CD14-positive monocyte (primary cell): ENCODE measurements at regions not wholly inside any gene's neighbourhood (a gene's known extent, or its start where the extent isn't known, plus 50 kb on each side); places are given as distances from the start of the nearest gene placed in this dataset.

Source experiments
- DNase-seq, 3 donors: peaks; one replicate each; pipeline ENCODE4 v3.0.0-alpha.2; 2011 to 2022
- H2AFZ ChIP-seq: 2 replicates; pipeline ENCODE4 v1.6.0; 2012; ENCODE audit warnings: mild to moderate bottlenecking, low read depth, low read length, inconsistent platforms; ENCODE audit not compliant: insufficient read depth, poor library complexity, severe bottlenecking
- H3K27ac ChIP-seq, 2 donors: 1 replicate in 1 of 2; 2 replicates in 1 of 2; pipeline ENCODE4 v1.5.1; 2012 to 2013; ENCODE audit warnings: low read length in 2 of 2, control low read depth in 1 of 2, inconsistent platforms in 1 of 2, low read depth in 1 of 2, mild to moderate bottlenecking in 1 of 2
- H3K27me3 ChIP-seq, 2 donors: one replicate each; pipeline versions ENCODE4 v1.6.0 to v1.6.1; 2011 to 2013; ENCODE audit warnings: low read length in 2 of 2; ENCODE audit not compliant: control insufficient read depth in 2 of 2, insufficient read depth in 2 of 2
- H3K36me3 ChIP-seq, 2 donors: replicated peaks in 1 of 2; 1 replicate in 1 of 2; 2 replicates in 1 of 2; pipeline versions ENCODE4 v1.5.1 to v1.6.1; 2012 to 2013; ENCODE audit warnings: low read length in 2 of 2, control low read depth in 1 of 2, inconsistent platforms in 1 of 2, mild to moderate bottlenecking in 1 of 2; ENCODE audit not compliant: insufficient read depth in 2 of 2, control insufficient read depth in 1 of 2
- H3K4me1 ChIP-seq, 2 donors: 1 replicate in 1 of 2; 2 replicates in 1 of 2; pipeline versions ENCODE4 v1.5.1 to v1.6.1; 2012 to 2013; ENCODE audit warnings: low read length in 2 of 2, control low read depth in 1 of 2, inconsistent platforms in 1 of 2, mild to moderate bottlenecking in 1 of 2, moderate library complexity in 1 of 2; ENCODE audit not compliant: insufficient read depth in 2 of 2, control insufficient read depth in 1 of 2
- H3K4me2 ChIP-seq: replicated peaks from 2 replicates; pipeline ENCODE3; 2012; ENCODE audit warnings: low read length, moderate library complexity, mild to moderate bottlenecking; ENCODE audit not compliant: poor library complexity, severe bottlenecking; ENCODE audit errors: extremely low read depth
- H3K4me3 ChIP-seq, 3 experiments: fragments of 200-600 bp in 1 of 3; sonication (generic) in 1 of 3; replicated peaks in 1 of 3; 1 replicate in 2 of 3; 2 replicates in 1 of 3; pipeline ENCODE4 v1.5.1; 2011 to 2013; ENCODE audit warnings: low read length in 3 of 3, mild to moderate bottlenecking in 3 of 3, control low read depth in 2 of 3, low read depth in 2 of 3, inconsistent platforms in 1 of 3, moderate library complexity in 1 of 3
- H3K79me2 ChIP-seq: 2 replicates; pipeline ENCODE4 v1.6.0; 2012; ENCODE audit warnings: mild to moderate bottlenecking, control low read depth, inconsistent platforms, low read length, moderate library complexity; ENCODE audit not compliant: insufficient read depth
- H3K9ac ChIP-seq: 2 replicates; pipeline ENCODE4 v1.6.0; 2017; ENCODE audit warnings: low read length, mild to moderate bottlenecking; ENCODE audit not compliant: insufficient read depth, poor library complexity, severe bottlenecking
- H3K9me3 ChIP-seq, 2 donors: replicated peaks in 1 of 2; 1 replicate in 1 of 2; 2 replicates in 1 of 2; pipeline versions ENCODE4 v1.5.1 to v1.6.1; 2012 to 2013; ENCODE audit warnings: low read length in 2 of 2, control low read depth in 1 of 2; ENCODE audit not compliant: control insufficient read depth in 1 of 2, insufficient read depth in 1 of 2
- H4K20me1 ChIP-seq: 2 replicates; pipeline ENCODE4 v1.6.0; 2012; ENCODE audit warnings: mild to moderate bottlenecking, low read length, control low read depth, moderate library complexity; ENCODE audit not compliant: insufficient read depth
- H3K27ac Mint-ChIP-seq, 7 donors: one replicate each; pipeline ENCODE4 v1.8.0; 2020; ENCODE audit warnings: mild to moderate bottlenecking in 7 of 7, mixed read lengths in 7 of 7, moderate library complexity in 6 of 7, inconsistent platforms in 2 of 7
- H3K27me3 Mint-ChIP-seq, 3 donors: one replicate each; pipeline ENCODE4 v1.8.0; 2021 to 2022; ENCODE audit warnings: low read depth in 3 of 3, mild to moderate bottlenecking in 3 of 3, mixed read lengths in 3 of 3, moderate library complexity in 3 of 3, inconsistent platforms in 1 of 3
- H3K36me3 Mint-ChIP-seq, 2 donors: one replicate each; pipeline ENCODE4 v1.8.0; 2020; ENCODE audit warnings: mixed read lengths in 2 of 2, inconsistent platforms in 1 of 2, mild to moderate bottlenecking in 1 of 2
- H3K4me1 Mint-ChIP-seq: one replicate; pipeline ENCODE4 v1.8.0; 2020; ENCODE audit warnings: mild to moderate bottlenecking, mixed read lengths
- H3K4me3 Mint-ChIP-seq, 2 donors: one replicate each; pipeline ENCODE4 v1.8.0; 2020; ENCODE audit warnings: mild to moderate bottlenecking in 2 of 2, mixed read lengths in 2 of 2, moderate library complexity in 1 of 2
- H3K9me3 Mint-ChIP-seq, 7 donors: one replicate each; pipeline ENCODE4 v1.8.0; 2020 to 2022; ENCODE audit warnings: mixed read lengths in 7 of 7, mild to moderate bottlenecking in 6 of 7, moderate library complexity in 6 of 7, inconsistent platforms in 2 of 7
- WGBS: methylation state at CpG from one replicate; pipeline ENCODE4 v1.1.5; 2013; ENCODE audit warnings: missing lambda C conversion rate; ENCODE audit not compliant: insufficient coverage; 5-methylcytosine and 5-hydroxymethylcytosine counted together
- intact Hi-C, 2 donors: fragments of 100-400 bp; cut with micrococcal nuclease; formaldehyde crosslinking; loops; one replicate each; pipeline versions ENCODE4 v1.15.0 to v1.15.1; 2023
- TF ChIP-seq, protein P1 (sequence below): fragments of 200-600 bp; IDR thresholded peaks from one replicate; pipeline ENCODE4 v1.8.0; 2022; ENCODE audit warnings: antibody characterized with exemption, mild to moderate bottlenecking

GRCh38 chr5:74056789-74057164, 430.8 kb downstream of the ARHGEF28 start:
- TF ChIP-seq, protein P1, sequence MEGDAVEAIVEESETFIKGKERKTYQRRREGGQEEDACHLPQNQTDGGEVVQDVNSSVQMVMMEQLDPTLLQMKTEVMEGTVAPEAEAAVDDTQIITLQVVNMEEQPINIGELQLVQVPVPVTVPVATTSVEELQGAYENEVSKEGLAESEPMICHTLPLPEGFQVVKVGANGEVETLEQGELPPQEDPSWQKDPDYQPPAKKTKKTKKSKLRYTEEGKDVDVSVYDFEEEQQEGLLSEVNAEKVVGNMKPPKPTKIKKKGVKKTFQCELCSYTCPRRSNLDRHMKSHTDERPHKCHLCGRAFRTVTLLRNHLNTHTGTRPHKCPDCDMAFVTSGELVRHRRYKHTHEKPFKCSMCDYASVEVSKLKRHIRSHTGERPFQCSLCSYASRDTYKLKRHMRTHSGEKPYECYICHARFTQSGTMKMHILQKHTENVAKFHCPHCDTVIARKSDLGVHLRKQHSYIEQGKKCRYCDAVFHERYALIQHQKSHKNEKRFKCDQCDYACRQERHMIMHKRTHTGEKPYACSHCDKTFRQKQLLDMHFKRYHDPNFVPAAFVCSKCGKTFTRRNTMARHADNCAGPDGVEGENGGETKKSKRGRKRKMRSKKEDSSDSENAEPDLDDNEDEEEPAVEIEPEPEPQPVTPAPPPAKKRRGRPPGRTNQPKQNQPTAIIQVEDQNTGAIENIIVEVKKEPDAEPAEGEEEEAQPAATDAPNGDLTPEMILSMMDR, result no peak
- Histone ChIP-seq H3K27ac (no peak overlapping the region), H3K9ac (no peak overlapping the region), H3K9me3 (no peaks in the 10 kb centered on the region), H3K4me2 (no peak overlapping the region), H3K4me3 (no peak overlapping the region), H3K4me1 (no peaks in the 10 kb centered on the region), H3K27me3 (peaks cover 0 to 2% of the 10 kb centered on the region in 2 donors), H2AFZ (no peak overlapping the region), H3K79me2 (no peaks in the 10 kb centered on the region), H4K20me1 (no peaks in the 10 kb centered on the region), H3K36me3 (no peaks in the 10 kb centered on the region)
- Mint-ChIP-seq H3K36me3 (no peaks in the 10 kb centered on the region), H3K27me3 (peaks cover 0 to 8% (median 3%) of the 10 kb centered on the region in 3 donors), H3K4me3 (no peak overlapping the region), H3K27ac (no peak overlapping the region), H3K9me3 (no peaks in the 10 kb centered on the region), H3K4me1 (no peaks in the 10 kb centered on the region)
- DNase-seq, result no peak
- intact Hi-C loops, result no loop called here

DNA sequence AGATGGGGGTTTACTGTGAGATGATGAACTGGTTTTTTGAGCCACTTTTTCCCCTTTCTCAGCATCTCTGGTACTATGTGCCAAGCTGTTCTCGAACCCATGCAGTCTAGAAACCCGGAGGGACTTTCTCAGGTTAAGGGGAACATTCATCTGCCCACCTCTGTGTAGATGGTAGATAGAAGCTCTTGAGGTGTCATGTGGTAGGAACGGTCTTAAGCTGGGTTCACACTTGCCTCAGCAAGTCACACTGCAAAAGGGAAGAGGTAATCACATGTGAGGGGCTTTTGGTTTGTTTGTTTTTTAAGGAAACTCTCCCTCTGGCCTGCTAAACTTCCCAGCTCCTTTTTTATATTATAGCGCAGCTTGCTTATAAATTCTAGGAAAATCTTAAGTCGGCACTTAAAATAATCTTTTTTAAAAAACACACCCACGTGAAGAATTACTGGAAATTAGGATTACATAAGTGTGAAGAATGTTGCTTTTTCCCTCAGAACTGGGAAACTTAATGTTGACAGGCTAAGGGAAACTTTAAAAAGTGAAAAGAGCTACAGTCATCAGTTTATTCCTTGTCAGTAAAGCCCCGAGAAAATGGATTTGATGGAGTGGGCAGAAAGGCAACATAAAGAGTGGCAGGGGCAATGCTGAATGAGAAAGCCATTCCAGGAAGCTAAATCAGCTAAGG, 430.3 kb downstream of the ARHGEF28 start:
- Mint-ChIP-seq H3K36me3 (no peaks in the 10 kb centered on the region), H3K4me3 (no peak overlapping the region), H3K27ac (no peak overlapping the region), H3K9me3 (no peaks in the 10 kb centered on the region), H3K4me1 (no peaks in the 10 kb centered on the region), H3K27me3 (peaks cover 0 to 8% (median 3%) of the 10 kb centered on the region in 3 donors)
- Histone ChIP-seq H3K79me2 (no peaks in the 10 kb centered on the region), H3K27me3 (peaks cover 0 to 2% of the 10 kb centered on the region in 2 donors), H2AFZ (no peak overlapping the region), H3K4me2 (no peak overlapping the region), H3K4me1 (no peaks in the 10 kb centered on the region), H4K20me1 (no peaks in the 10 kb centered on the region), H3K9me3 (no peaks in the 10 kb centered on the region), H3K27ac (no peak overlapping the region), H3K4me3 (no peak overlapping the region), H3K9ac (no peak overlapping the region), H3K36me3 (no peaks in the 10 kb centered on the region)
- intact Hi-C loops, result no loop called here
- WGBS, result 86% methylated on average over 3 of the region's 7 CpGs
- TF ChIP-seq, protein P1, result no peak
- DNase-seq, result no peak
